Memory B cell (primary cell): ENCODE measurements at regions not wholly inside any gene's neighbourhood (a gene's known extent, or its start where the extent isn't known, plus 50 kb on each side); places are given as distances from the start of the nearest gene placed in this dataset.
"Not testable (repeated sequence)": the region's sequence is repeated elsewhere in the genome, so short reads cannot be mapped to it uniquely, and the experiment has no call there.

Experiments used
- ATAC-seq: fragments of 150-1000 bp; cut with Tn5 transposase; 2 replicates; pipeline ENCODE4 v1.10.0; 2021; ENCODE audit warnings: low read depth, mild to moderate bottlenecking, moderate library complexity
- DNase-seq, 2 donors: peaks; one replicate each; pipeline ENCODE4 v3.0.0; 2022; ENCODE audit warnings: low spot score in 2 of 2
- H3K27ac Mint-ChIP-seq: one replicate; pipeline ENCODE4 v1.8.0; 2022; ENCODE audit warnings: mild to moderate bottlenecking, moderate library complexity, mixed read lengths
- H3K27me3 Mint-ChIP-seq: one replicate; pipeline ENCODE4 v1.8.0; 2022; ENCODE audit warnings: mixed read lengths
- H3K36me3 Mint-ChIP-seq: one replicate; pipeline ENCODE4 v1.8.0; 2022; ENCODE audit warnings: mild to moderate bottlenecking, mixed read lengths
- H3K4me1 Mint-ChIP-seq: one replicate; pipeline ENCODE4 v1.8.0; 2022; ENCODE audit warnings: mixed read lengths
- H3K4me3 Mint-ChIP-seq: one replicate; pipeline ENCODE4 v1.8.0; 2022; ENCODE audit warnings: mild to moderate bottlenecking, moderate library complexity, mixed read lengths
- H3K9me3 Mint-ChIP-seq: one replicate; pipeline ENCODE4 v1.8.0; 2022; ENCODE audit warnings: mixed read lengths

- H3K27me3 Mint-ChIP-seq = no peaks in the 10 kb centered on the region
- no peaks in the 10 kb centered on the region for H3K36me3 Mint-ChIP-seq
- no peak overlapping the region for H3K27ac Mint-ChIP-seq
- DNase-seq (no peak), ATAC-seq (no peak)
- H3K4me1 Mint-ChIP-seq = no peaks in the 10 kb centered on the region
- H3K9me3 Mint-ChIP-seq = peaks cover 4% of the 10 kb centered on the region
- no peak overlapping the region for H3K4me3 Mint-ChIP-seq
Observed at GRCh38 chr4:63269156-63269555, 1140.1 kb downstream of the TECRL start.

- H3K9me3 Mint-ChIP-seq = peaks cover 3% of the 10 kb centered on the region
- H3K27ac Mint-ChIP-seq = no peak overlapping the region
- no peaks in the 10 kb centered on the region for H3K36me3 Mint-ChIP-seq
- no peaks in the 10 kb centered on the region for H3K4me1 Mint-ChIP-seq
- no peak overlapping the region for H3K4me3 Mint-ChIP-seq
- no peaks in the 10 kb centered on the region for H3K27me3 Mint-ChIP-seq
- no peak for DNase-seq
- no peak for ATAC-seq
Observed at GRCh38 chr4:63233671-63234070, 1175.6 kb downstream of the TECRL start.

GRCh38 chr4:63232058-63232457, 1177.2 kb downstream of the TECRL start:
- H3K4me1 Mint-ChIP-seq = no peaks in the 10 kb centered on the region
- ATAC-seq (no peak), DNase-seq (no peak)
- peaks cover 6% of the 10 kb centered on the region for H3K9me3 Mint-ChIP-seq
- H3K27me3 Mint-ChIP-seq = no peaks in the 10 kb centered on the region
- no peak overlapping the region for H3K27ac Mint-ChIP-seq
- H3K4me3 Mint-ChIP-seq = no peak overlapping the region
- H3K36me3 Mint-ChIP-seq = no peaks in the 10 kb centered on the region

- DNase-seq (no peak), ATAC-seq (no peak)
- no peaks in the 10 kb centered on the region for H3K36me3 Mint-ChIP-seq
- H3K9me3 Mint-ChIP-seq = peaks cover 6% of the 10 kb centered on the region
- H3K4me3 Mint-ChIP-seq = no peak overlapping the region
- no peaks in the 10 kb centered on the region for H3K4me1 Mint-ChIP-seq
- no peaks in the 10 kb centered on the region for H3K27me3 Mint-ChIP-seq
- H3K27ac Mint-ChIP-seq = no peak overlapping the region
Observed at GRCh38 chr4:63226229-63226628, 1183.0 kb downstream of the TECRL start.

- Mint-ChIP-seq H3K27me3 (no peaks in the 10 kb centered on the region), H3K27ac (no peak overlapping the region), H3K4me3 (no peak overlapping the region), H3K36me3 (no peaks in the 10 kb centered on the region), H3K9me3 (peaks cover 5% of the 10 kb centered on the region), H3K4me1 (no peaks in the 10 kb centered on the region)
- no peak for ATAC-seq
- no peak for DNase-seq
Observed at GRCh38 chr4:63222466-63222865, 1186.8 kb downstream of the TECRL start.

- Mint-ChIP-seq H3K27ac (no peak overlapping the region), H3K4me3 (no peak overlapping the region), H3K27me3 (no peaks in the 10 kb centered on the region), H3K36me3 (no peaks in the 10 kb centered on the region), H3K9me3 (peaks cover 7% of the 10 kb centered on the region), H3K4me1 (no peaks in the 10 kb centered on the region)
- DNase-seq (no peak), ATAC-seq (no peak)
Observed at GRCh38 chr4:63221477-63221876, 1187.8 kb downstream of the TECRL start.

GRCh38 chr4:63218856-63219255, 1190.4 kb downstream of the TECRL start:
- H3K36me3 Mint-ChIP-seq = no peaks in the 10 kb centered on the region
- no peaks in the 10 kb centered on the region for H3K27me3 Mint-ChIP-seq
- no peaks in the 10 kb centered on the region for H3K4me1 Mint-ChIP-seq
- ATAC-seq (no peak), DNase-seq (no peak)
- peaks cover 12% of the 10 kb centered on the region for H3K9me3 Mint-ChIP-seq
- no peak overlapping the region for H3K27ac Mint-ChIP-seq
- no peak overlapping the region for H3K4me3 Mint-ChIP-seq

GRCh38 chr4:63214076-63214475, 1195.2 kb downstream of the TECRL start:
- no peak for DNase-seq
- no peak for ATAC-seq
- peaks cover 18% of the 10 kb centered on the region for H3K9me3 Mint-ChIP-seq
- no peaks in the 10 kb centered on the region for H3K36me3 Mint-ChIP-seq
- no peaks in the 10 kb centered on the region for H3K4me1 Mint-ChIP-seq
- no peak overlapping the region for H3K27ac Mint-ChIP-seq
- H3K4me3 Mint-ChIP-seq = no peak overlapping the region
- no peaks in the 10 kb centered on the region for H3K27me3 Mint-ChIP-seq

GRCh38 chr4:63211776-63212479, 1197.3 kb downstream of the TECRL start:
- Mint-ChIP-seq H3K9me3 (peaks cover 18% of the 10 kb centered on the region), H3K4me3 (no peak overlapping the region), H3K27ac (no peak overlapping the region), H3K27me3 (no peaks in the 10 kb centered on the region), H3K4me1 (no peaks in the 10 kb centered on the region), H3K36me3 (no peaks in the 10 kb centered on the region)
- ATAC-seq = no peak
- no peak for DNase-seq

GRCh38 chr4:63211375-63211774, 1197.9 kb downstream of the TECRL start:
- H3K4me3 Mint-ChIP-seq = no peak overlapping the region
- H3K4me1 Mint-ChIP-seq = no peaks in the 10 kb centered on the region
- H3K9me3 Mint-ChIP-seq = peaks cover 14% of the 10 kb centered on the region
- H3K27ac Mint-ChIP-seq = no peak overlapping the region
- no peaks in the 10 kb centered on the region for H3K36me3 Mint-ChIP-seq
- ATAC-seq (no peak), DNase-seq (no peak)
- H3K27me3 Mint-ChIP-seq = no peaks in the 10 kb centered on the region

- H3K36me3 Mint-ChIP-seq, H3K27me3 Mint-ChIP-seq, DNase-seq, H3K4me3 Mint-ChIP-seq, ATAC-seq, H3K4me1 Mint-ChIP-seq, H3K27ac Mint-ChIP-seq: not testable (repeated sequence)
- peaks cover 12% of the 10 kb centered on the region for H3K9me3 Mint-ChIP-seq
Observed at GRCh38 chr4:63193029-63193428, 1216.2 kb downstream of the TECRL start.

- H3K4me3 Mint-ChIP-seq = no peak overlapping the region
- H3K27ac Mint-ChIP-seq = no peak overlapping the region
- DNase-seq (no peak), ATAC-seq (no peak)
- H3K4me1 Mint-ChIP-seq = no peaks in the 10 kb centered on the region
- H3K36me3 Mint-ChIP-seq = no peaks in the 10 kb centered on the region
- no peaks in the 10 kb centered on the region for H3K27me3 Mint-ChIP-seq
- H3K9me3 Mint-ChIP-seq = no peaks in the 10 kb centered on the region
Observed at GRCh38 chr4:63171341-63171740, 1237.9 kb downstream of the TECRL start.

GRCh38 chr4:63170923-63171322, 1238.3 kb downstream of the TECRL start:
- ATAC-seq = no peak
- Mint-ChIP-seq H3K36me3 (no peaks in the 10 kb centered on the region), H3K27ac (no peak overlapping the region), H3K4me3 (no peak overlapping the region), H3K27me3 (no peaks in the 10 kb centered on the region), H3K9me3 (no peaks in the 10 kb centered on the region), H3K4me1 (no peaks in the 10 kb centered on the region)
- DNase-seq = no peak

GRCh38 chr4:63169836-63170235, 1239.4 kb downstream of the TECRL start:
- H3K27ac Mint-ChIP-seq = no peak overlapping the region
- H3K4me1 Mint-ChIP-seq = no peaks in the 10 kb centered on the region
- H3K27me3 Mint-ChIP-seq = no peaks in the 10 kb centered on the region
- no peak overlapping the region for H3K4me3 Mint-ChIP-seq
- DNase-seq (no peak), ATAC-seq (no peak)
- H3K9me3 Mint-ChIP-seq = peaks cover 2% of the 10 kb centered on the region
- no peaks in the 10 kb centered on the region for H3K36me3 Mint-ChIP-seq

GRCh38 chr4:63155561-63155960, 1253.7 kb downstream of the TECRL start:
- no peaks in the 10 kb centered on the region for H3K36me3 Mint-ChIP-seq
- H3K27me3 Mint-ChIP-seq = no peaks in the 10 kb centered on the region
- no peaks in the 10 kb centered on the region for H3K4me1 Mint-ChIP-seq
- ATAC-seq (no peak), DNase-seq (no peak)
- no peak overlapping the region for H3K4me3 Mint-ChIP-seq
- no peak overlapping the region for H3K27ac Mint-ChIP-seq
- H3K9me3 Mint-ChIP-seq = peaks cover 11% of the 10 kb centered on the region
